ENCODE measurements at regions not wholly inside any gene's neighbourhood (a gene's known extent, or its start where the extent isn't known, plus 50 kb on each side); places are given as distances from the start of the nearest gene placed in this dataset.

- TF ChIP-seq HDAC2 (IDR thresholded peaks at IDR 0.05; ENCODE audit: borderline replicate concordance in 1 of 2, low read depth in 2 of 2, low read length in 2 of 2): no peak
- no peak for TF ChIP-seq YY1 (IDR thresholded peaks at IDR 0.05; ENCODE audit: low read depth, low read length)
- TF ChIP-seq SP1 (IDR thresholded peaks at IDR 0.05; ENCODE audit: low read depth, low read length): no peak
- no peak for TF ChIP-seq MAX (IDR thresholded peaks at IDR 0.05)
Measured at GRCh38 chr20:10780901-10781300, 107.1 kb upstream of the JAG1 start.

All from H1 (cell line).